Activated CD4-positive, alpha-beta memory T cell treated with anti-CD3 and anti-CD28 coated beads, Interleukin-2, amount 10 ng/mL, durations not matched to agents 7 days and 5 days (primary cell): ENCODE measurements at regions not wholly inside any gene's neighbourhood (a gene's known extent, or its start where the extent isn't known, plus 50 kb on each side); places are given as distances from the start of the nearest gene placed in this dataset.
"Not testable (repeated sequence)": the region's sequence is repeated elsewhere in the genome, so short reads cannot be mapped to it uniquely, and the experiment has no call there.

Experiments used
- CTCF ChIA-PET: fragments of 350-600 bp; sonication (Branson Sonifier 250); formaldehyde crosslinking; loops from one replicate; lab custom pipeline; 2021; ENCODE audit warnings: antibody characterized with exemption, inconsistent platforms; lab: Charles Lee
- POLR2A ChIA-PET: fragments of 350-600 bp; sonication (Branson Sonifier 250); formaldehyde crosslinking; loops from one replicate; lab custom pipeline; 2021; ENCODE audit warnings: antibody characterized with exemption; lab: Charles Lee
- DNase-seq: peaks from one replicate; pipeline ENCODE4 v3.0.0-alpha.2; 2020
- H3K27ac Mint-ChIP-seq: one replicate; pipeline ENCODE4 v1.8.0; 2021; ENCODE audit warnings: mild to moderate bottlenecking, mixed read lengths
- H3K27me3 Mint-ChIP-seq: one replicate; pipeline ENCODE4 v1.8.0; 2021; ENCODE audit warnings: mixed read lengths
- H3K36me3 Mint-ChIP-seq: one replicate; pipeline ENCODE4 v1.8.0; 2021; ENCODE audit warnings: low read depth, mixed read lengths
- H3K4me1 Mint-ChIP-seq: one replicate; pipeline ENCODE4 v1.8.0; 2021; ENCODE audit warnings: mixed read lengths
- H3K4me3 Mint-ChIP-seq: one replicate; pipeline ENCODE4 v1.8.0; 2021; ENCODE audit warnings: mild to moderate bottlenecking, mixed read lengths
- H3K9me3 Mint-ChIP-seq: one replicate; pipeline ENCODE4 v1.8.0; 2021; ENCODE audit warnings: mixed read lengths

DNA sequence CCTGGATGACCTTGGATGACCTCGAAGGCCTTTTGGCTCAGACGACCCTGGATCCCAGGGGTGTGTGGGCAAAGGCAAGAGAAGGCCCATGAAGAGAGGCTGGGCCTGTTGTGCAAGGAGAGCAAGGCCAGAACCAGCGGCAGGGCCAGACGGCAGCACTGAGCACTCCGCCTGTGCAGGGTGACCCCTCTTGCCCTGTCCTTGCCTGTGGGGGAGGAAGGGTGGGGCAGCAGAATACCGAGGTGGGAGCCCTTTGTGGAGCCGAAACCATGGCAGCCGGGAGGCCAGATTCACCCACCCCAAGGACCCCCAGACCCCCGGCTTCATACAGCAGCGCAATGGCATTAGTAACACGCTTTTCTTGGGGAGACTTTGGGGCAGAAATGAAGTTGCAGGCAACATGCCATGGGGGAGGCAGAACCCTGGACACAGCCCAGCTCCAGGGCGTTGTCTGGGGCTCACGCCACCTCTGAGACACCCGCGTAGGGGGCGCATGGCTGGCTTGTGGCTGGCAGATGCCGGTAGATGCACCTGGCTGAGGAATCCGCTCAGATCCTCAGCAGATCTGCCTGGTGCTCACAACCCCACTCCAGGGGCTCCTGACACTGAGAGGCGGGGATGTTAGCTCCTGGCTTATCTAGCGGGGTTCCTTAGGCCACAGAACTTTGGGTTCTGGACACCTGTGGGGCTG is 114.5 kb downstream of the FAM53A start:
- POLR2A ChIA-PET: interaction anchor here (1.1 kb wide), 1 partner anchor 143 kb away, joined by 3 read pairs; the partner anchor contains the start of gene SLBP
- H3K9me3 Mint-ChIP-seq: no peaks in the 10 kb centered on the region
- peaks cover 3% of the 10 kb centered on the region for H3K4me1 Mint-ChIP-seq
- CTCF ChIA-PET: no interaction called here
- DNase-seq: no peak
- H3K4me3 Mint-ChIP-seq: no peak overlapping the region
- H3K36me3 Mint-ChIP-seq: no peaks in the 10 kb centered on the region
- no peaks in the 10 kb centered on the region for H3K27me3 Mint-ChIP-seq
- no peak overlapping the region for H3K27ac Mint-ChIP-seq

DNA sequence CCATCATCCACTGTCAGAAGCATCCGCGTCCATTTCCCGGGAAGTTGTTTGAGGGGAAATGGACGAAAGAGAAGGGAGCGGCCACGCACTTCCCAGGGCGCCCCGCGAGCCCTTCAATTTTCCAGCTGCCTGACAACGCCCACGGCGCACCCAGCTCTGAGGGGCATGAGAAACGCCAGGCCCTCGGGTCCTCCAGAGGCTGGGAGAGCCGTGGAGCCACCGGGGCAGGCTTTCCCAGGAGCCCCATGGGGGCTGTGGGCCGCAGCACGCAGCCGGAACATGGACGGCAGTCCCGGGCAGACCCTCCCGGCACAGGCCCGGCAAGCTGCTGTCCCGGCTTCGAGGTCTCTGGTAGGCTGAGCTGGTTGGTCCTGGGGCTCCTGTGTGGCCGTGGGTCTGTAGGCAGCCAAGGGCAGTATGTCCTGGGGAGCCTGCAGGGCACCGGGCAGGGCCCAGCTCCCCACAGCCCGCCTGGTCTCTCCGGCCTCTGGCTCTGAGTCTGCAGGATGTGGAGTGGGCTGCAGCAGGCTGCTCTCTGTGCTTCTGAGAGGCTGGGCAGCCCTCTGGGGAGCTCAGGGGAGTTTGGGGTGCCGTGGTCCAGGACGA is 115.2 kb downstream of the FAM53A start:
- H3K4me3 Mint-ChIP-seq: no peak overlapping the region
- no peaks in the 10 kb centered on the region for H3K9me3 Mint-ChIP-seq
- CTCF ChIA-PET: no interaction called here
- H3K4me1 Mint-ChIP-seq: peaks cover 3% of the 10 kb centered on the region
- POLR2A ChIA-PET: interaction anchor here (1.1 kb wide), 1 partner anchor 143 kb away, joined by 3 read pairs; the partner anchor contains the start of gene SLBP
- no peak overlapping the region for H3K27ac Mint-ChIP-seq
- H3K27me3 Mint-ChIP-seq: no peaks in the 10 kb centered on the region
- no peaks in the 10 kb centered on the region for H3K36me3 Mint-ChIP-seq
- DNase-seq: no peak

DNA sequence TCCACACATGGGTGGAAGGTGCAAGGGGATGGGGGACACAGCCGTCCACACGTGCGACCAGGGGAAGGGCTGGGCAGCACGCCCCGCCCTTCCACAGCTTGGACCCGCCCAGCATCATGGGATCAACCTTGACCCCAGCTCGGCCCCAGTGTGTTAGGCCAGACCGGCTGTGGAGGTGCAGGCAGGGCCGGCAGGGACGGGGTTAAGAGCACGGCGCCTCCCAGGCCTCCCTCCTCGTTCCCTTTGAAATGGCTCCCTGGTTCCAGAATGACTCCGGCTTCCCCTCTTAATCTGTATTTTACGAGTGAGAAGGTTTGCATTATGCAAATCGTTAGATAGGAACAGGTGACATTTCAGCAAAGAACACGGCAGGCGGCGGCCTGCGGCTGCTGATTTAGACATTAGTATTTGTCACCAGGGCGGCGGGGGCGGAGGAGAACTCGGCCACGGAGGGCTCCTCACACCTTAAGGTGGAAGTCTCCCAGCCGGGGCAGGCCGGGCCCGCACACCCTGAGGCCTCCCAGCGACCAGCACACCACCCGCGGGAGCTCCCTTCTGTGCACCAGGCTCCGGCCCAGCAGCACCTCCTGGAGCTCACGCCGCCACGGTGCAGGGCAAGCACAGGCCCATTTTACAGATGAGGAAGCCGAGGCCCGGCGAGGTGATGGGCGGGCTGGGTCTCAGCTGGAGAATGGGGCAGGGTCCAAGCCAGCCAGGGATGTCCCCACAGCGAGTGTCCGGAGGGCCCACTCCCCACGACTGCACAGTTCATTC is 116.1 kb downstream of the FAM53A start:
- H3K27ac Mint-ChIP-seq: no peak overlapping the region
- peaks cover 3% of the 10 kb centered on the region for H3K4me1 Mint-ChIP-seq
- H3K36me3 Mint-ChIP-seq: no peaks in the 10 kb centered on the region
- POLR2A ChIA-PET: interaction anchor here (1.1 kb wide), 1 partner anchor 144 kb away, joined by 3 read pairs; the partner anchor contains the start of gene SLBP
- no peak overlapping the region for H3K4me3 Mint-ChIP-seq
- H3K27me3 Mint-ChIP-seq: no peaks in the 10 kb centered on the region
- CTCF ChIA-PET: no interaction called here
- no peak for DNase-seq
- no peaks in the 10 kb centered on the region for H3K9me3 Mint-ChIP-seq

- H3K27me3 Mint-ChIP-seq: no peaks in the 10 kb centered on the region
- H3K27ac Mint-ChIP-seq: no peak overlapping the region
- no peak for DNase-seq
- ChIA-PET POLR2A (no interaction called here), CTCF (no interaction called here)
- H3K9me3 Mint-ChIP-seq: no peaks in the 10 kb centered on the region
- H3K4me1 Mint-ChIP-seq: peaks cover 3% of the 10 kb centered on the region
- H3K36me3 Mint-ChIP-seq: no peaks in the 10 kb centered on the region
- no peak overlapping the region for H3K4me3 Mint-ChIP-seq
These were observed 116.7 kb downstream of the FAM53A start for GRCh38 chr4:1567519-1567807.

- no peaks in the 10 kb centered on the region for H3K36me3 Mint-ChIP-seq
- H3K9me3 Mint-ChIP-seq: no peaks in the 10 kb centered on the region
- H3K27me3 Mint-ChIP-seq: no peaks in the 10 kb centered on the region
- CTCF ChIA-PET: no interaction called here
- H3K27ac Mint-ChIP-seq: no peak overlapping the region
- H3K4me3 Mint-ChIP-seq: no peak overlapping the region
- DNase-seq: no peak
- POLR2A ChIA-PET: no interaction called here
- peaks cover 3% of the 10 kb centered on the region for H3K4me1 Mint-ChIP-seq
These were observed 117.1 kb downstream of the FAM53A start for GRCh38 chr4:1566838-1567518.

GRCh38 chr4:1566301-1566837 is 117.7 kb downstream of the FAM53A start:
- H3K36me3 Mint-ChIP-seq, POLR2A ChIA-PET, H3K4me1 Mint-ChIP-seq, H3K27me3 Mint-ChIP-seq, CTCF ChIA-PET, DNase-seq, H3K27ac Mint-ChIP-seq, H3K4me3 Mint-ChIP-seq, H3K9me3 Mint-ChIP-seq: not testable (repeated sequence)

GRCh38 chr4:1565598-1566295 is 118.4 kb downstream of the FAM53A start:
- no peaks in the 10 kb centered on the region for H3K9me3 Mint-ChIP-seq

DNA sequence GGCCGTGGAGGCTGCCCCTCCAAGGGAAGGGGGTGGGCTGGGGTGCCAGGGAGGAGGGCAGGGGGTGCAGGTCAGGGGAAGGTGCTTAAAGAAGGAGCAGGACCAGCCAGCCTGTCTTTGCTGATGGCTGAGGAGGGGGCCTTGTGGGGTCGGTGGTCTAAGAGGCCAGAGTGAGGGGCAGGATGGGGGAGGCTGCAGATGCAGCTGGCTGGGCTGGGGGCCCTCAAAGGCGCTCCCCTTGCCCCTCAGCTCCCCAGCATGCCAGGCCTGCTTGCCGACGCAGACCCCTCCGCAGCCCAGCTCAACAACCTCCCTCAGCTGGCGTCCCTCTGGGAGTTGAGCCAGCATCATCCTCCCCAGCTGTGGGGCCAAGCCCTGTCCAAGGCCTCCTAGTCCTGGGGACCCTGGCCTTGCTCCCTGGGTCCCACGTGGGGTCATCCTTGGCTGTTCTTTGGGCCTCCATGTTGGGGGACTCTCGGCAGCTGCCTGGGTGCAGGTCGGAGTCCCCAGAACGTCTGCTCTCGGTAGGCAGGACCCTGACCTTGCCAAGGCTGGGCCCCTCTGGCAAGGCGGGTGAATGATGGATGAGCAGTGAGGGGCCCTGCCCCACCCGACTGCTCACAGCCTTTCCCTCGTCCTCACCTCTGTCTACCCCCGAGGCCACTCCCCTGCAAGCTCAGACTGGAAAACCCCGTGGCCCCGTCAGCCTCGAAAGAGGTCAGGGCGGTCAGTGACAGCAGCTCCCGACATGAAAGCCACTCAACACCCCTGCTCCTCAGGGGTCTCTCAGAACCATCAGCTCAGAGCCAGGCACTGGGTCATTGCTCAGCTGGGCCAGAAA is 119.4 kb downstream of the FAM53A start:
- ChIA-PET POLR2A (no interaction called here), CTCF (no interaction called here)
- DNase-seq: no peak

More at GRCh38 chr4:1565598-1566295, 118.4 kb downstream of the FAM53A start:
- no peak for DNase-seq
- Mint-ChIP-seq H3K36me3 (no peaks in the 10 kb centered on the region), H3K4me3 (no peak overlapping the region), H3K27ac (no peak overlapping the region), H3K4me1 (peaks cover 3% of the 10 kb centered on the region), H3K27me3 (no peaks in the 10 kb centered on the region)
- POLR2A ChIA-PET: no interaction called here
- CTCF ChIA-PET: no interaction called here

GRCh38 chr4:1563768-1564485 is 120.2 kb downstream of the FAM53A start:
- H3K9me3 Mint-ChIP-seq: no peaks in the 10 kb centered on the region
- H3K36me3 Mint-ChIP-seq: no peaks in the 10 kb centered on the region
- no peaks in the 10 kb centered on the region for H3K27me3 Mint-ChIP-seq
- ChIA-PET POLR2A (no interaction called here), CTCF (no interaction called here)
- H3K4me1 Mint-ChIP-seq: peaks cover 3% of the 10 kb centered on the region
- no peak for DNase-seq
- H3K4me3 Mint-ChIP-seq: no peak overlapping the region
- H3K27ac Mint-ChIP-seq: no peak overlapping the region

More for the DNA sequence above, 119.4 kb downstream of the FAM53A start:
- Mint-ChIP-seq H3K36me3 (no peaks in the 10 kb centered on the region), H3K27me3 (no peaks in the 10 kb centered on the region), H3K27ac (no peak overlapping the region), H3K9me3 (no peaks in the 10 kb centered on the region), H3K4me3 (no peak overlapping the region), H3K4me1 (peaks cover 3% of the 10 kb centered on the region)

GRCh38 chr4:1563241-1563640 is 120.9 kb downstream of the FAM53A start:
- Mint-ChIP-seq H3K27ac (no peak overlapping the region), H3K9me3 (no peaks in the 10 kb centered on the region), H3K27me3 (no peaks in the 10 kb centered on the region), H3K4me1 (peaks cover 3% of the 10 kb centered on the region), H3K4me3 (no peak overlapping the region), H3K36me3 (no peaks in the 10 kb centered on the region)
- no peak for DNase-seq
- POLR2A ChIA-PET: no interaction called here
- CTCF ChIA-PET: no interaction called here

GRCh38 chr4:1562771-1563170 is 121.3 kb downstream of the FAM53A start:
- no peaks in the 10 kb centered on the region for H3K36me3 Mint-ChIP-seq
- H3K4me3 Mint-ChIP-seq: no peak overlapping the region
- peaks cover 3% of the 10 kb centered on the region for H3K4me1 Mint-ChIP-seq
- no peaks in the 10 kb centered on the region for H3K27me3 Mint-ChIP-seq
- DNase-seq: no peak
- H3K27ac Mint-ChIP-seq: no peak overlapping the region
- no peaks in the 10 kb centered on the region for H3K9me3 Mint-ChIP-seq
- ChIA-PET CTCF (interaction anchor here (1.4 kb wide), 1 partner anchor 13 kb away, joined by 3 read pairs; no protein-coding TSS in a partner anchor), POLR2A (no interaction called here)
